HCT116 (cell line): ENCODE measurements at regions not wholly inside any gene's neighbourhood (a gene's known extent, or its start where the extent isn't known, plus 50 kb on each side); places are given as distances from the start of the nearest gene placed in this dataset.

ENCODE experiments used
- CTCF ChIP-seq, 3 experiments: fragments of 200-600 bp in 1 of 3; sonication (generic) in 1 of 3; IDR thresholded peaks in 2 of 3; conservative IDR thresholded peaks in 1 of 3; 2 replicates each; pipeline ENCODE4 v1.5.1; 2012 to 2017; ENCODE audit warnings: low read depth in 2 of 3, low read length in 2 of 3, antibody characterized with exemption in 1 of 3, borderline replicate concordance in 1 of 3, control low read depth in 1 of 3, mild to moderate bottlenecking in 1 of 3, mixed read lengths in 1 of 3, mixed run types in 1 of 3, moderate library complexity in 1 of 3; ENCODE audit not compliant: insufficient read depth in 1 of 3
- POLR2A ChIP-seq: IDR thresholded peaks from 2 replicates; pipeline ENCODE4 v1.7.0; 2011; ENCODE audit warnings: borderline replicate concordance; ENCODE audit not compliant: insufficient read depth, insufficient read length; ENCODE audit errors: extremely low read depth
- SRF ChIP-seq: IDR thresholded peaks from 2 replicates; pipeline ENCODE4 v1.6.1; 2012; ENCODE audit warnings: low read depth
- ZFX ChIP-seq: fragments of 450-650 bp; IDR thresholded peaks from 2 replicates; pipeline ENCODE4 v1.6.1; 2017

GRCh38 chr10:118114992-118115391 is 68.3 kb upstream of the RAB11FIP2 start:
- no peak for TF ChIP-seq ZFX
- no peak for TF ChIP-seq POLR2A
- no peak for TF ChIP-seq CTCF (IDR thresholded peaks at IDR 0.05 in 2 of 3, conservative IDR thresholded peaks at IDR 0.05 in 1 of 3; ENCODE audit: borderline replicate concordance in 1 of 3, insufficient read depth in 1 of 3, low read depth in 2 of 3, low read length in 2 of 3)
- no peak for TF ChIP-seq SRF
